LNCAP (cell line): ENCODE measurements at regions not wholly inside any gene's neighbourhood (a gene's known extent, or its start where the extent isn't known, plus 50 kb on each side); places are given as distances from the start of the nearest gene placed in this dataset.

Source experiments
- TF ChIP-seq, protein P1 (sequence below): fragments of 450-650 bp; IDR thresholded peaks from 2 replicates; pipeline ENCODE4 v1.5.1; 2017; ENCODE audit warnings: mild to moderate bottlenecking

- TF ChIP-seq, protein P1, sequence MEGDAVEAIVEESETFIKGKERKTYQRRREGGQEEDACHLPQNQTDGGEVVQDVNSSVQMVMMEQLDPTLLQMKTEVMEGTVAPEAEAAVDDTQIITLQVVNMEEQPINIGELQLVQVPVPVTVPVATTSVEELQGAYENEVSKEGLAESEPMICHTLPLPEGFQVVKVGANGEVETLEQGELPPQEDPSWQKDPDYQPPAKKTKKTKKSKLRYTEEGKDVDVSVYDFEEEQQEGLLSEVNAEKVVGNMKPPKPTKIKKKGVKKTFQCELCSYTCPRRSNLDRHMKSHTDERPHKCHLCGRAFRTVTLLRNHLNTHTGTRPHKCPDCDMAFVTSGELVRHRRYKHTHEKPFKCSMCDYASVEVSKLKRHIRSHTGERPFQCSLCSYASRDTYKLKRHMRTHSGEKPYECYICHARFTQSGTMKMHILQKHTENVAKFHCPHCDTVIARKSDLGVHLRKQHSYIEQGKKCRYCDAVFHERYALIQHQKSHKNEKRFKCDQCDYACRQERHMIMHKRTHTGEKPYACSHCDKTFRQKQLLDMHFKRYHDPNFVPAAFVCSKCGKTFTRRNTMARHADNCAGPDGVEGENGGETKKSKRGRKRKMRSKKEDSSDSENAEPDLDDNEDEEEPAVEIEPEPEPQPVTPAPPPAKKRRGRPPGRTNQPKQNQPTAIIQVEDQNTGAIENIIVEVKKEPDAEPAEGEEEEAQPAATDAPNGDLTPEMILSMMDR = no peak
These were observed 67.1 kb upstream of the DSG1 start for GRCh38 chr18:31250902-31251301.

- TF ChIP-seq, protein P1 = no peak
These were observed 65.4 kb upstream of the DSG1 start for GRCh38 chr18:31252522-31252921.

DNA sequence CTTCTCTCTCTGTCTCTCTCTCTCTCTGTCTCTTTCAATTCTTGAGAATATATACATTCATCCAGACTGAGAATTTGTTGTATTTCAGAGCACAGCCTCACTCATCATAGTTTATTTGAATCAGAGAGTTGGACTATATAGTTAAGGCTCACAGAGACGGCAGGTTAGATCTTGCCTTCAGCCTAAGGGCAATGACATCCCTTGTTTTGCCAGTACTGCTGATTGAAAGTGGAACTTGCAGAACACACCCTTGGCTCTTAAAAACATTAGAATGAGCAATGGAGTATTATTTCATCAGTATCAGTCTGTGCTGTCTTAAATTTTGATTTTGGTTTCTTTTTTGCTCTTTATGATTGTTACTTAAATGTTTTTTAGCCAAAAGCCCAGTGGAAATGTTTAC lies 62.0 kb upstream of the DSG1 start:
- TF ChIP-seq, protein P1 = no peak

- TF ChIP-seq, protein P1 = no peak
These were observed 59.2 kb upstream of the DSG1 start for GRCh38 chr18:31258789-31259188.

DNA sequence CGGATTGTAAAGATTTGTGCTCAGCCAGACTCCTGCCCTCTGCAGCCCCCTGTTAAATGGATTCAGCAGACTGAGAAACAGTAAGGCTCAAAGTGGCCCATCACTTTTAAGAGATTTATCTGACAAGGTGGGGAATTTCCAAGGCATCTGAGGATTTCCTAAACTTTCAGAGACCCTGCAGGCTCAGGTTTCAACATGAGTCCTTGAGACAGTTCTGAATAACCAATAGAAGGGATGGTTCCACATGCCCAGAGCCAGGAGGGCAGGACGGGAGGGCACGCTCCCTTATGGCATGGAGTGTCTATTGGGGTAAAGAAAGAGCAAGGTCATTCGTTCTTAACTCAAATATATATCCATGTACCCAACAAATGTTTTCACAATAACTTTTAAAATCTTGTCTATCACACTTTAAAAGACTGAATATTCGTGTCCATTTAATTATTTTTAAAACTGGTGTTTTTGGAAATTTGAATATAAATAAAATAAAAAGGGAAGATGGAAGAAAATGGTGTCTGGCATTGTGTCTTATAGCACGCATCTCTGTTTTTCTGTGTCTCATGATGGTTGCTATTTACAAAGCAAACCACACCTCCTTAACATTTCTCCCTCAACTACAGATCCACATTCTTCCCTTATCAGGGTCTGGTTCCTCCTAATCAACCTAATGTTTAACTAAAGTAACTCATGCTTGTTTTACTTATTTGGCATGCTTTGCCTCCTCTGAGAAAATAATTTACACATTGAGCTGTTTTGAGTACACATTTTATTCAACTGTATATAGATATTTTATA lies 56.0 kb upstream of the DSG1 start:
- TF ChIP-seq, protein P1 = no peak

- TF ChIP-seq, protein P1 = no peak
These were observed 50.0 kb upstream of the DSG1 start for GRCh38 chr18:31267823-31268481.
